ENCODE measurements at regions not wholly inside any gene's neighbourhood (a gene's known extent, or its start where the extent isn't known, plus 50 kb on each side); places are given as distances from the start of the nearest gene placed in this dataset.

DNA sequence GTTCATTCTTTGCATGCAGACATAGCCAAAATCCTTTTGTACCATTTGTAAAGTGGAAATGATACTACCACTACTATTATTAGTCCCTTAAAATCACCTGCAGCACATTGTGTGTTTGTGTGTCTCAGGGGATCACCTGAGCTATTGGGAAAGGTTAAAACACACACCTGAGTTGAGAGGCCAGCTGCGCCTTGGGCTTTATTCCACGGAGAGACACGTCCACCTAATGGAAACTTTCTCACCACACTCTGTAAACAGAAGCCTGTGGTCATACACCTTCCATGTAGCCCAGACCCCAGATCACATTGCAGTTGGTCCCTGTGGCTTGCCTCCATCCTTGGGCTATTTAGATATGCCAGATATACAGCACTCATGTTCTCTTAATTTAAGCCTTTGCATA is 81.8 kb upstream of the SH3BP4 start:
- TF ChIP-seq YY1 (IDR thresholded peaks at IDR 0.05; ENCODE audit: insufficient read depth, insufficient read length) (no peak), ZNF274 (IDR thresholded peaks at IDR 0.05; ENCODE audit: low read depth, low read length) (no peak)

Measured in NT2/D1 (cell line).